Parathyroid adenoma (tissue), 2 donors: ENCODE measurements at regions not wholly inside any gene's neighbourhood (a gene's known extent, or its start where the extent isn't known, plus 50 kb on each side); places are given as distances from the start of the nearest gene placed in this dataset.

Source experiments
- H2AFZ ChIP-seq: fragments of 300-600 bp; sonication (generic); one replicate; pipeline ENCODE4 v1.7.0; 2017; ENCODE audit warnings: antibody characterized with exemption, mild to moderate bottlenecking
- H3K27ac ChIP-seq: fragments of 300-600 bp; sonication (generic); one replicate; pipeline ENCODE4 v1.7.0; 2017
- H3K27me3 ChIP-seq: fragments of 300-600 bp; sonication (generic); one replicate; pipeline ENCODE4 v1.7.0; 2017; ENCODE audit warnings: low read length; ENCODE audit not compliant: control insufficient read depth, insufficient read depth
- H3K36me3 ChIP-seq: fragments of 300-600 bp; sonication (generic); one replicate; pipeline ENCODE4 v1.7.0; 2017; ENCODE audit warnings: low read length; ENCODE audit not compliant: control insufficient read depth, insufficient read depth
- H3K4me1 ChIP-seq: fragments of 300-600 bp; sonication (generic); one replicate; pipeline ENCODE4 v1.7.0; 2017; ENCODE audit warnings: control low read depth
- H3K4me2 ChIP-seq: fragments of 300-600 bp; sonication (generic); one replicate; pipeline ENCODE4 v1.7.0; 2017; ENCODE audit warnings: low read length
- H3K4me3 ChIP-seq: fragments of 300-600 bp; sonication (generic); one replicate; pipeline ENCODE4 v1.7.0; 2017; ENCODE audit warnings: low read depth, low read length
- H3K79me2 ChIP-seq: fragments of 300-600 bp; sonication (generic); one replicate; pipeline ENCODE4 v1.7.0; 2017; ENCODE audit warnings: control low read depth
- H3K9ac ChIP-seq: fragments of 300-600 bp; sonication (generic); one replicate; pipeline ENCODE4 v1.7.0; 2017; ENCODE audit warnings: mild to moderate bottlenecking
- H3K9me3 ChIP-seq: fragments of 300-600 bp; sonication (generic); one replicate; pipeline ENCODE4 v1.7.0; 2017; ENCODE audit warnings: low read length; ENCODE audit not compliant: control insufficient read depth
- TF ChIP-seq, protein P1 (sequence below): fragments of 300-600 bp; sonication (generic); IDR thresholded peaks from one replicate; pipeline ENCODE4 v1.7.0; 2017; ENCODE audit warnings: antibody characterized with exemption, mild to moderate bottlenecking
- donor health status: primary hyperparathyroidism.

DNA sequence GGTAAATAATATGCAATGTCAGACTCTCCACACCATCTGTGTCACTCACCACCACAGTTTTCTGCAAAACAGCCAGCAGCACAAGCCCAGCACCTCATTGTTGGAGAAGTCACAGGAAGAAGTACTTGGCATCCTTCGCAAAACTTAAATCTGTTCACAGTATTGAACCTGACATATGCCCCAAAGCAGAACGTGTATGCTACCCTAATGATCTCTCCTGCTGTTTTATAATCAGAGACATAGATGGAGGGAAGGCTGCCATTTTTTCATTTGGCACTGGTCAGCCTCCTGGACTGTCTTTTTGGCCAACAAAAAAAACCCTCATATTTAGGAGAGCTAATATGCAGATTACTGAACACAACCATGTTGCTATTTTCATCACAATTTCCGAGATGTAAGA, 1272.9 kb downstream of the ROBO1 start:
- H3K9ac ChIP-seq = no peak overlapping the region
- no peak overlapping the region for H3K27ac ChIP-seq
- H3K79me2 ChIP-seq = no peaks in the 10 kb centered on the region
- no peaks in the 10 kb centered on the region for H3K4me1 ChIP-seq
- no peak overlapping the region for H3K4me2 ChIP-seq
- H2AFZ ChIP-seq = no peak overlapping the region
- no peaks in the 10 kb centered on the region for H3K36me3 ChIP-seq
- TF ChIP-seq, protein P1, sequence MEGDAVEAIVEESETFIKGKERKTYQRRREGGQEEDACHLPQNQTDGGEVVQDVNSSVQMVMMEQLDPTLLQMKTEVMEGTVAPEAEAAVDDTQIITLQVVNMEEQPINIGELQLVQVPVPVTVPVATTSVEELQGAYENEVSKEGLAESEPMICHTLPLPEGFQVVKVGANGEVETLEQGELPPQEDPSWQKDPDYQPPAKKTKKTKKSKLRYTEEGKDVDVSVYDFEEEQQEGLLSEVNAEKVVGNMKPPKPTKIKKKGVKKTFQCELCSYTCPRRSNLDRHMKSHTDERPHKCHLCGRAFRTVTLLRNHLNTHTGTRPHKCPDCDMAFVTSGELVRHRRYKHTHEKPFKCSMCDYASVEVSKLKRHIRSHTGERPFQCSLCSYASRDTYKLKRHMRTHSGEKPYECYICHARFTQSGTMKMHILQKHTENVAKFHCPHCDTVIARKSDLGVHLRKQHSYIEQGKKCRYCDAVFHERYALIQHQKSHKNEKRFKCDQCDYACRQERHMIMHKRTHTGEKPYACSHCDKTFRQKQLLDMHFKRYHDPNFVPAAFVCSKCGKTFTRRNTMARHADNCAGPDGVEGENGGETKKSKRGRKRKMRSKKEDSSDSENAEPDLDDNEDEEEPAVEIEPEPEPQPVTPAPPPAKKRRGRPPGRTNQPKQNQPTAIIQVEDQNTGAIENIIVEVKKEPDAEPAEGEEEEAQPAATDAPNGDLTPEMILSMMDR = no peak
- no peaks in the 10 kb centered on the region for H3K9me3 ChIP-seq
- no peak overlapping the region for H3K4me3 ChIP-seq
- H3K27me3 ChIP-seq = no peaks in the 10 kb centered on the region

DNA sequence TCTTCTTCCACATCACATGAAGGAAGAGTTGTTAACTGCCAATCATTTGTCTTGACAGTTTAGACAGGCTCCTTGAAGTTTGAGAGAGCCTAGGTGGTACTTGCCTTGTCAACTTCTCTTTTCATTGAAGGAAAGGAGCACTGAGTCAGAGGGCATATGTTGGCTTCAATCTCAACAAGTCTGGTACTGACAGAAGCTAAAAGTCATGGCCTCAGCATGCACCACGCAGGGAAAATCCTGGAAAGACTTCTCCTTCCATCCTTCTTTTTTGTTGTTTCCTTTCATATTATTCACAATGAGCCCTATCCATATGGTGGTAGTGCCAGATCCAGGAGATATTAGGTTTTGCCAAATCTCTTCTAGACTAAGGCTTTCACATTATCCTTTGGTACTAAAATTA, 1272.5 kb downstream of the ROBO1 start:
- TF ChIP-seq, protein P1 = no peak
- H3K36me3 ChIP-seq = no peaks in the 10 kb centered on the region
- no peaks in the 10 kb centered on the region for H3K27me3 ChIP-seq
- H3K79me2 ChIP-seq = no peaks in the 10 kb centered on the region
- no peak overlapping the region for H3K9ac ChIP-seq
- H3K4me2 ChIP-seq = no peak overlapping the region
- no peak overlapping the region for H3K4me3 ChIP-seq
- H2AFZ ChIP-seq = no peak overlapping the region
- no peak overlapping the region for H3K27ac ChIP-seq
- H3K4me1 ChIP-seq = no peaks in the 10 kb centered on the region
- H3K9me3 ChIP-seq = no peaks in the 10 kb centered on the region

DNA sequence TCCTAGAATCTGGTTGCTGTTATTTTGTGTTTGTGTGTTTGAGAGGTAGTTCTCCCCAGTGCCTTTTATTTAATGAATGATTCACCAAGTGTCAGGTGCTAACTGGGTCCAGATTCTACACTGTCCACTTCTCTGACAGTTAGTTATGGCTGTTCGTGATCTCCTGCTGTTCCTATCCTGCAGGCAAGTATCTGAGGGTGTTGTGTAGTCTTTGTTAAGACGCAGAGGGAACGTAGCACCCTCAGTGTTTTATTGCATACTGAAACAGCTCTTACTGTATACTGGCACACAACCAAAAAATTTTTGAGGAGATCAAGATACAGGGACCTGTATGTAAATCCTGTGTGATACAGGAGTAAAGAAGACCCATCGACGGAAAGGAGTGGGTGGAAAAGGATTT, 1271.3 kb downstream of the ROBO1 start:
- Histone ChIP-seq H3K4me2 (no peak overlapping the region), H3K27me3 (no peaks in the 10 kb centered on the region), H3K27ac (no peak overlapping the region), H3K79me2 (no peaks in the 10 kb centered on the region), H3K9me3 (no peaks in the 10 kb centered on the region), H3K36me3 (no peaks in the 10 kb centered on the region), H3K4me1 (no peaks in the 10 kb centered on the region), H3K9ac (no peak overlapping the region), H3K4me3 (no peak overlapping the region), H2AFZ (no peak overlapping the region)
- TF ChIP-seq, protein P1 = no peak

DNA sequence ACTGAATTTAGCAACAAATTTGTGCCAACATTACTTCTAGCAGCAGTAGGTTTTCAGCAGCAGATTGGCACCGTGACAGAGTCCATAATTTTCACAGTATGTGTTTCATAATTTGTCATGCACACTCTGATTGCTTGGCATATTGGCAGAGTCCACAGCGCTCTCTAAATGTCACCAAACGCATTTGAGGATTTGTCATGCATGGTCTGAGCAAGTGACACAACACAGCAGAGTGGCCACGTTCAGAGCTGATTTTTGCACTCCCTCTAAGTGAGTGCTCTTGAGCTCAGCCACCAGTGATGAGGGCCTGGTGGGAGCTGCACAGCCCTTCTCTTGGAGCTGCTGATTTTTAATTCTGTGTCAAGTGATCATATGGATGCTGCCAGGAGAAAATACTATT, 1270.8 kb downstream of the ROBO1 start:
- no peaks in the 10 kb centered on the region for H3K9me3 ChIP-seq
- H3K9ac ChIP-seq = no peak overlapping the region
- H3K4me1 ChIP-seq = no peaks in the 10 kb centered on the region
- no peak overlapping the region for H3K27ac ChIP-seq
- H3K36me3 ChIP-seq = no peaks in the 10 kb centered on the region
- no peak overlapping the region for H3K4me2 ChIP-seq
- H3K4me3 ChIP-seq = no peak overlapping the region
- no peaks in the 10 kb centered on the region for H3K27me3 ChIP-seq
- no peaks in the 10 kb centered on the region for H3K79me2 ChIP-seq
- TF ChIP-seq, protein P1 = no peak
- H2AFZ ChIP-seq = no peak overlapping the region

DNA sequence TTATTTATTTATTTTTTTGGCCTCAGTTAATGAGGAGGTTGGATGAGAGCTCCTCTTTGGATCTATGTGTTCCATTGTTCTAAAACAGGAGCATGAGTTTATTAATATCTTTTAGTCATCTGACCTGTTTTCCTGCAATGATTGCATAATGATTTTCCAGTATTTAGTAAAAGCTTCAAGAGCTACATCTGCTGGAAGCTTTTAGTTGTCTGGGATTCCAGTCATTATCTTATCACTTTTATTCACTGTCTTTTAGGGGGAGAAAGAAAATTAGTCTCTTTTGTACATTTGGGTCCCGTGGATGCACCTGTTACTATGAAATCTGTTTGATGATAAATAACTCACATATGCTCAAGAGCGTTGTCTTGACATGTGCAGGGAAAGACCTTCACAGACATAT, 1270.0 kb downstream of the ROBO1 start:
- Histone ChIP-seq H3K9me3 (no peaks in the 10 kb centered on the region), H3K4me2 (no peak overlapping the region), H3K4me3 (no peak overlapping the region), H3K27ac (no peak overlapping the region), H3K36me3 (no peaks in the 10 kb centered on the region), H2AFZ (no peak overlapping the region), H3K4me1 (no peaks in the 10 kb centered on the region), H3K9ac (no peak overlapping the region), H3K27me3 (no peaks in the 10 kb centered on the region), H3K79me2 (no peaks in the 10 kb centered on the region)
- TF ChIP-seq, protein P1 = no peak
